ENCODE measurements at regions not wholly inside any gene's neighbourhood (a gene's known extent, or its start where the extent isn't known, plus 50 kb on each side); places are given as distances from the start of the nearest gene placed in this dataset.

DNA sequence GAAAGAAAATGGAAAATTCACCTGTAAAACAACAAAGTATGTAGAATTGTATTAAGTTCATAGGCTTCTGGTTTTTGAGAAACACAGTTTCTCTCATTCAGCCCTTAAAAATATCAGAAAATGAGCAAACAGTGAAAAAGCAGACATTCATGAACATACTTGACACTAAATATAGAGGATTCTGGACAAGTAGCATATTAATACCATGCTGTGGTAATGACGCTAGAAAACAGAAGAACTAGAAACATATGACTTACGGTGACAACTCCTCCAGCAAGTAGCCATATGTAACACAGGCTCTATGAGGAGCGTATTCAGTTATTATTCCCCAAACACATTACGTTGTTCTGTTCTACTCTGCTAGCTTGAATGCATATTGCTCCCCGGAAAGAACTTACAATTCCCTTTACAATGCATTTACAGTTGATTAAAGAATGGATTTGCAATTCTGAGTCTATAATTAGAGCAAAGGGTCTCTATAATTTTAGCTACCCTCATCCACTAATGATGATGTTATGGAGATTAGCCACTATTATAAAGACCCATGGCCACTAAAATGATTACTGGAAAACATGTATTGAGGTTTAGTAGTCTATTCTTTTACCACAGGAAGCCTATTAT lies 672.1 kb downstream of the EFNB2 start:
- Histone ChIP-seq H3K27me3 (no peaks in the 10 kb centered on the region), H3K4me3 (no peak overlapping the region), H3K4me1 (ENCODE audit: low read depth) (no peaks in the 10 kb centered on the region), H3K27ac (no peak overlapping the region), H3K9me3 (ENCODE audit: low read depth) (no peaks in the 10 kb centered on the region), H3K36me3 (no peaks in the 10 kb centered on the region)
- no peak for DNase-seq (ENCODE audit: low read depth in 1 of 2, low spot score in 1 of 2)
- no peak for TF ChIP-seq CTCF (IDR thresholded peaks at IDR 0.05; ENCODE audit: low read depth, low read length)

- Histone ChIP-seq H3K36me3 (no peaks in the 10 kb centered on the region), H3K4me1 (ENCODE audit: low read depth) (no peaks in the 10 kb centered on the region), H3K27me3 (no peaks in the 10 kb centered on the region), H3K4me3 (no peak overlapping the region), H3K9me3 (ENCODE audit: low read depth) (no peaks in the 10 kb centered on the region), H3K27ac (no peak overlapping the region)
- TF ChIP-seq CTCF (IDR thresholded peaks at IDR 0.05; ENCODE audit: low read depth, low read length), result no peak
- DNase-seq (ENCODE audit: low read depth in 1 of 2, low spot score in 1 of 2), result no peak
Measured at GRCh38 chr13:105848494-105848893, 687.0 kb downstream of the EFNB2 start.

DNA sequence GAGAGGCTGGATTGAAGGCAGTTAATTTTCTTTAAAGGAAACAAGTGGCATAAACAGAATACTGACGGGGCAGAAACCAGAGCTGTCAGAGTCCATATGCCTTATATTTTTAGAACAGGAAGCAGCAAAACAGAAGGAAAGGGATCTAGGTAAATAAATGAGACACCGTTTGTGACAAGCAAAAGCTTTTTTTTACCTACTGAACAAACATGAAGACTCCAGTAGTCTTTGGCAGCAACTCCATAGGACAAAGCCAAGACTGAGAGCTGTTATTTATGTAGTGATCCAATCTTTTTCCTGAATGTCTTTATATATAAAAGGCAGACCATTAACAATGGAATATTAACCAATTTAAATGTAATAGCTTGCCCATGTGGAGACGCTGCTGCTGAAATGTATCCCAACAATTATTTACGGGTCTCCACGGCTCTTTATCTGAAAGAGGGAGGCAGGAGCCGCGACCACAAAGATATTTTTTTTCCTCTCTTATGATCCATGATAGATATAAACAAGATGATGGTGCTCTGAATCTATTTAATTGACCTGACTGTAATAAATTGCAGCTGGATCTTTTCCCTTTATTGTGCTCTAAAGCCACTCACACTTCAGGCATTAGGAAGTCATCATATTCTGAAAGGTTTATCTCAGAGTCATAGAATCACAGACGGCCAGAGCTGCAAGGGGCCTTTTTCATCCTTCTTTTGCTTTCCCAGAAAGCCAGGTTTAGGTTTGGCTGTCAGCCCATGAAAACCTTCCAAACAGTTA lies 687.8 kb downstream of the EFNB2 start:
- Histone ChIP-seq H3K36me3 (no peaks in the 10 kb centered on the region), H3K4me1 (ENCODE audit: low read depth) (no peaks in the 10 kb centered on the region), H3K27me3 (no peaks in the 10 kb centered on the region), H3K27ac (no peak overlapping the region), H3K9me3 (ENCODE audit: low read depth) (no peaks in the 10 kb centered on the region), H3K4me3 (no peak overlapping the region)
- no peak for TF ChIP-seq CTCF (IDR thresholded peaks at IDR 0.05; ENCODE audit: low read depth, low read length)
- peak in 1 of 2 donors; percentile 12 for DNase-seq (ENCODE audit: low read depth in 1 of 2, low spot score in 1 of 2)

GRCh38 chr13:105846923-105847322 lies 688.5 kb downstream of the EFNB2 start:
- no peak for TF ChIP-seq CTCF (IDR thresholded peaks at IDR 0.05; ENCODE audit: low read depth, low read length)
- no peaks in the 10 kb centered on the region for H3K36me3 ChIP-seq

GRCh38 chr13:105841286-105841685 lies 694.2 kb downstream of the EFNB2 start:
- Histone ChIP-seq H3K36me3 (no peaks in the 10 kb centered on the region), H3K9me3 (ENCODE audit: low read depth) (no peaks in the 10 kb centered on the region), H3K27me3 (no peaks in the 10 kb centered on the region), H3K27ac (no peak overlapping the region), H3K4me1 (ENCODE audit: low read depth) (no peaks in the 10 kb centered on the region), H3K4me3 (no peak overlapping the region)
- no peak for TF ChIP-seq CTCF (IDR thresholded peaks at IDR 0.05; ENCODE audit: low read depth, low read length)
- no peak for DNase-seq (ENCODE audit: low read depth in 1 of 2, low spot score in 1 of 2)

More at GRCh38 chr13:105846923-105847322, 688.5 kb downstream of the EFNB2 start:
- Histone ChIP-seq H3K4me1 (ENCODE audit: low read depth) (no peaks in the 10 kb centered on the region), H3K9me3 (ENCODE audit: low read depth) (no peaks in the 10 kb centered on the region), H3K27ac (no peak overlapping the region), H3K4me3 (no peak overlapping the region), H3K27me3 (no peaks in the 10 kb centered on the region)
- no peak for DNase-seq (ENCODE audit: low read depth in 1 of 2, low spot score in 1 of 2)

Data from cardiac muscle cell (in vitro differentiated cells and primary cell).